Activated CD8-positive, alpha-beta memory T cell treated with anti-CD3 and anti-CD28 coated beads, Interleukin-2, amount 50 U/mL, for 1 hour (primary cell): ENCODE measurements at regions not wholly inside any gene's neighbourhood (a gene's known extent, or its start where the extent isn't known, plus 50 kb on each side); places are given as distances from the start of the nearest gene placed in this dataset.

Experiments
- DNase-seq: peaks from one replicate; pipeline ENCODE4 v3.0.0-alpha.2; 2020; ENCODE audit errors: extremely low read depth

- no peak for DNase-seq
Observed at GRCh38 chr18:76685860-76686259, 136.5 kb upstream of the ZNF236 start.

- DNase-seq = no peak
Observed at GRCh38 chr18:76685402-76685801, 137.0 kb upstream of the ZNF236 start.

GRCh38 chr18:76684265-76684664 is 138.1 kb upstream of the ZNF236 start:
- no peak for DNase-seq

- DNase-seq = no peak
Observed at GRCh38 chr18:76679945-76680344, 142.4 kb upstream of the ZNF236 start.

GRCh38 chr18:76679259-76679658 is 143.1 kb upstream of the ZNF236 start:
- DNase-seq = no peak

- no peak for DNase-seq
Observed at GRCh38 chr18:76678248-76678647, 144.1 kb upstream of the ZNF236 start.

GRCh38 chr18:76674596-76674995 is 147.8 kb upstream of the ZNF236 start:
- no peak for DNase-seq

GRCh38 chr18:76673281-76674185 is 148.8 kb upstream of the ZNF236 start:
- DNase-seq = no peak

GRCh38 chr18:76672627-76673026 is 149.7 kb upstream of the ZNF236 start:
- no peak for DNase-seq

- DNase-seq = no peak
Observed at GRCh38 chr18:76670564-76671288, 151.6 kb upstream of the ZNF236 start.

GRCh38 chr18:76668546-76668945 is 153.8 kb upstream of the ZNF236 start:
- DNase-seq = no peak

GRCh38 chr18:76668119-76668518 is 154.2 kb upstream of the ZNF236 start:
- no peak for DNase-seq

GRCh38 chr18:76667603-76668002 is 154.8 kb upstream of the ZNF236 start:
- no peak for DNase-seq

- no peak for DNase-seq
Observed at GRCh38 chr18:76662626-76663025, 159.7 kb upstream of the ZNF236 start.

- DNase-seq = no peak
Observed at GRCh38 chr18:76660571-76661192, 161.7 kb upstream of the ZNF236 start.

- no peak for DNase-seq
Observed at GRCh38 chr18:76658627-76659026, 163.6 kb upstream of the ZNF516 start.

- no peak for DNase-seq
Observed at GRCh38 chr18:76657911-76658470, 162.9 kb upstream of the ZNF516 start.

- no peak for DNase-seq
Observed at GRCh38 chr18:76656925-76657827, 162.1 kb upstream of the ZNF516 start.

GRCh38 chr18:76654577-76654976 is 159.5 kb upstream of the ZNF516 start:
- no peak for DNase-seq

- DNase-seq = no peak
Observed at GRCh38 chr18:76647322-76647721, 152.3 kb upstream of the ZNF516 start.

GRCh38 chr18:76644580-76644979 is 149.5 kb upstream of the ZNF516 start:
- no peak for DNase-seq
